Keratinocyte (primary cell): ENCODE measurements at regions not wholly inside any gene's neighbourhood (a gene's known extent, or its start where the extent isn't known, plus 50 kb on each side); places are given as distances from the start of the nearest gene placed in this dataset.

ENCODE experiments used
- DNase-seq: peaks from one replicate; pipeline ENCODE4 v3.0.0-alpha.2; 2011; ENCODE audit warnings: low read depth, missing footprints, low spot score
- FAIRE-seq: peaks from 2 replicates; lab custom pipeline; 2011; peaks lifted over from hg19 to GRCh38; lab: Jason Lieb, UNC
- H2AFZ ChIP-seq: 2 replicates; pipeline ENCODE4 v1.6.0; 2012; ENCODE audit warnings: low read length, control low read depth, inconsistent platforms; ENCODE audit not compliant: control insufficient read depth
- H3K27ac ChIP-seq: 2 replicates; pipeline ENCODE4 v1.5.1; 2011; ENCODE audit warnings: low read length; ENCODE audit not compliant: control insufficient read depth, insufficient read depth
- H3K27me3 ChIP-seq: 3 replicates; pipeline ENCODE4 v1.6.0; 2011; ENCODE audit warnings: low read length; ENCODE audit not compliant: control insufficient read depth, insufficient read depth; ENCODE audit errors: extremely low read depth
- H3K36me3 ChIP-seq, 2 experiments: 2 replicates in 1 of 2; 3 replicates in 1 of 2; pipeline ENCODE4 v1.5.1; 2011; ENCODE audit warnings: low read length in 2 of 2, mild to moderate bottlenecking in 1 of 2; ENCODE audit not compliant: control insufficient read depth in 2 of 2, insufficient read depth in 2 of 2; ENCODE audit errors: extremely low read depth in 1 of 2
- H3K4me1 ChIP-seq: 3 replicates; pipeline ENCODE4 v1.5.1; 2011; ENCODE audit warnings: low read length; ENCODE audit not compliant: control insufficient read depth, insufficient read depth; ENCODE audit errors: extremely low read depth
- H3K4me2 ChIP-seq: 3 replicates; pipeline ENCODE4 v1.6.0; 2011; ENCODE audit warnings: low read depth, low read length; ENCODE audit not compliant: control insufficient read depth, insufficient read depth; ENCODE audit errors: extremely low read depth
- H3K4me3 ChIP-seq, 3 experiments: fragments of 200-600 bp in 1 of 3; sonication (generic) in 1 of 3; 2 replicates in 2 of 3; 3 replicates in 1 of 3; pipeline ENCODE4 v1.5.1; 2011 to 2016; ENCODE audit warnings: low read length in 3 of 3, mild to moderate bottlenecking in 3 of 3, control low read depth in 2 of 3, inconsistent platforms in 1 of 3, low read depth in 1 of 3, mixed read lengths in 1 of 3, mixed run types in 1 of 3, moderate library complexity in 1 of 3; ENCODE audit not compliant: control insufficient read depth in 2 of 3, insufficient read depth in 2 of 3; ENCODE audit errors: extremely low read depth in 1 of 3
- H3K79me2 ChIP-seq: 2 replicates; pipeline ENCODE4 v1.6.0; 2012; ENCODE audit warnings: low read length; ENCODE audit not compliant: control insufficient read depth, insufficient read depth
- H3K9ac ChIP-seq: 3 replicates; pipeline ENCODE4 v1.6.0; 2011; ENCODE audit warnings: low read length; ENCODE audit not compliant: control insufficient read depth, insufficient read depth; ENCODE audit errors: extremely low read depth
- H3K9me1 ChIP-seq: 3 replicates; pipeline ENCODE4 v1.6.0; 2011; ENCODE audit warnings: low read length; ENCODE audit not compliant: control insufficient read depth, insufficient read depth; ENCODE audit errors: extremely low read depth
- H3K9me3 ChIP-seq: 2 replicates; pipeline ENCODE4 v1.5.1; 2012; ENCODE audit warnings: low read depth, low read length; ENCODE audit not compliant: control insufficient read depth
- H4K20me1 ChIP-seq: 3 replicates; pipeline ENCODE4 v1.6.0; 2011; ENCODE audit warnings: low read length; ENCODE audit not compliant: control insufficient read depth, insufficient read depth; ENCODE audit errors: extremely low read depth
- CTCF ChIP-seq, 3 experiments: IDR thresholded peaks in 1 of 3; conservative IDR thresholded peaks in 1 of 3; optimal IDR thresholded peaks in 1 of 3; 2 replicates in 2 of 3; 3 replicates in 1 of 3; pipeline versions ENCODE3 to v1.5.1; 2011; ENCODE audit warnings: low read length in 3 of 3, mild to moderate bottlenecking in 3 of 3, moderate library complexity in 2 of 3, control low read depth in 1 of 3, inconsistent platforms in 1 of 3; ENCODE audit not compliant: insufficient read depth in 2 of 3; ENCODE audit errors: extremely low read depth in 1 of 3
- EZH2 ChIP-seq: IDR thresholded peaks from one replicate; pipeline ENCODE4 v1.6.1; 2012; ENCODE audit warnings: inconsistent platforms, mild to moderate bottlenecking, low read length, moderate library complexity
- dilution Hi-C: fragments of 300-500 bp; cut with MboI; formaldehyde crosslinking; loops from one replicate; pipeline ENCODE4 v1.7.0; 2020; ENCODE audit warnings: low sequenced_read_pairs; ENCODE audit not compliant: extremely low pct_ligation_motif_present

GRCh38 chr12:105921055-105921454 lies 217.7 kb downstream of the NUAK1 start:
- no peak overlapping the region for H3K27ac ChIP-seq
- dilution Hi-C loops: no loop called here

GRCh38 chr12:105921872-105922669 lies 216.7 kb downstream of the NUAK1 start:
- dilution Hi-C loops: no loop called here
- no peaks in the 10 kb centered on the region for H3K79me2 ChIP-seq
- no peaks in the 10 kb centered on the region for H4K20me1 ChIP-seq
- H2AFZ ChIP-seq: no peak overlapping the region
- no peak overlapping the region for H3K27ac ChIP-seq
- H3K9ac ChIP-seq: no peak overlapping the region
- no peak overlapping the region for H3K4me3 ChIP-seq
- H3K4me2 ChIP-seq: no peak overlapping the region
- peaks cover 30% of the 10 kb centered on the region for H3K4me1 ChIP-seq
- TF ChIP-seq EZH2 (no peak), CTCF (optimal IDR thresholded peaks at IDR 0.05 in 1 of 3, IDR thresholded peaks at IDR 0.05 in 1 of 3, conservative IDR thresholded peaks at IDR 0.05 in 1 of 3; ENCODE audit: extremely low read depth in 1 of 3, insufficient read depth in 2 of 3, low read length in 3 of 3) (no peak)
- FAIRE-seq (peak; percentile 65), DNase-seq (no peak)
- H3K36me3 ChIP-seq: no peaks in the 10 kb centered on the region
- no peaks in the 10 kb centered on the region for H3K9me1 ChIP-seq
- H3K9me3 ChIP-seq: no peaks in the 10 kb centered on the region
- H3K27me3 ChIP-seq: no peaks in the 10 kb centered on the region

More at GRCh38 chr12:105921055-105921454, 217.7 kb downstream of the NUAK1 start:
- no peaks in the 10 kb centered on the region for H3K36me3 ChIP-seq
- no peak overlapping the region for H3K4me3 ChIP-seq
- FAIRE-seq (peak; percentile 71), DNase-seq (no peak)
- no peak overlapping the region for H3K9ac ChIP-seq
- H3K9me3 ChIP-seq: no peaks in the 10 kb centered on the region
- peaks cover 30% of the 10 kb centered on the region for H3K4me1 ChIP-seq
- no peak for TF ChIP-seq CTCF (optimal IDR thresholded peaks at IDR 0.05 in 1 of 3, IDR thresholded peaks at IDR 0.05 in 1 of 3, conservative IDR thresholded peaks at IDR 0.05 in 1 of 3; ENCODE audit: extremely low read depth in 1 of 3, insufficient read depth in 2 of 3, low read length in 3 of 3)
- TF ChIP-seq EZH2: no peak
- H3K9me1 ChIP-seq: no peaks in the 10 kb centered on the region
- H3K27me3 ChIP-seq: no peaks in the 10 kb centered on the region
- H3K79me2 ChIP-seq: no peaks in the 10 kb centered on the region
- H2AFZ ChIP-seq: no peak overlapping the region
- no peak overlapping the region for H3K4me2 ChIP-seq
- no peaks in the 10 kb centered on the region for H4K20me1 ChIP-seq
